OCI-LY1 (cell line): ENCODE measurements at regions not wholly inside any gene's neighbourhood (a gene's known extent, or its start where the extent isn't known, plus 50 kb on each side); places are given as distances from the start of the nearest gene placed in this dataset.

Experiments
- CTCF ChIP-seq: fragments of 200-600 bp; sonication (generic), shearing (Covaris generic); IDR thresholded peaks from 2 replicates; pipeline ENCODE4 v1.5.1; 2017; ENCODE audit warnings: mild to moderate bottlenecking, antibody characterized with exemption, low read length, moderate library complexity, mixed read lengths
- EZH2 ChIP-seq: fragments of 200-600 bp; sonication (generic), shearing (Covaris generic); IDR thresholded peaks from 2 replicates; pipeline ENCODE4 v1.8.0; 2017; ENCODE audit warnings: borderline replicate concordance, mixed run types, mild to moderate bottlenecking, antibody characterized with exemption, low read length, moderate library complexity, mixed read lengths

GRCh38 chr7:42409296-42409695 is 172.3 kb upstream of the GLI3 start:
- TF ChIP-seq CTCF: no peak
- TF ChIP-seq EZH2: no peak
